PFSK-1 (cell line): ENCODE measurements at regions not wholly inside any gene's neighbourhood (a gene's known extent, or its start where the extent isn't known, plus 50 kb on each side); places are given as distances from the start of the nearest gene placed in this dataset.

Experiments
- FOXP2 ChIP-seq: optimal IDR thresholded peaks from 2 replicates; pipeline ENCODE3; 2011; ENCODE audit warnings: borderline replicate concordance, control low read depth, inconsistent platforms; ENCODE audit not compliant: insufficient read depth; ENCODE audit errors: extremely low read length, extremely low read depth
- POLR2AphosphoS5 ChIP-seq: IDR thresholded peaks from 2 replicates; pipeline ENCODE4 v1.6.1; 2012; ENCODE audit warnings: low read depth, mild to moderate bottlenecking, control low read depth, low read length, moderate library complexity
- REST ChIP-seq, 2 experiments: IDR thresholded peaks; 2 replicates each; pipeline versions ENCODE4 v1.6.1 to v1.8.0; 2011 to 2012; ENCODE audit warnings: low read depth in 2 of 2, low read length in 2 of 2, control low read depth in 1 of 2, inconsistent platforms in 1 of 2, mild to moderate bottlenecking in 1 of 2, moderate library complexity in 1 of 2; ENCODE audit not compliant: insufficient read depth in 1 of 2
- SIN3A ChIP-seq: IDR thresholded peaks from 2 replicates; pipeline ENCODE4 v1.6.1; 2012; ENCODE audit warnings: mild to moderate bottlenecking, low read length, moderate library complexity, borderline replicate concordance; ENCODE audit not compliant: insufficient read depth
- TAF1 ChIP-seq: IDR thresholded peaks from 2 replicates; pipeline ENCODE4 v1.6.1; 2012; ENCODE audit warnings: low read length, control low read depth, borderline replicate concordance; ENCODE audit not compliant: insufficient read depth

DNA sequence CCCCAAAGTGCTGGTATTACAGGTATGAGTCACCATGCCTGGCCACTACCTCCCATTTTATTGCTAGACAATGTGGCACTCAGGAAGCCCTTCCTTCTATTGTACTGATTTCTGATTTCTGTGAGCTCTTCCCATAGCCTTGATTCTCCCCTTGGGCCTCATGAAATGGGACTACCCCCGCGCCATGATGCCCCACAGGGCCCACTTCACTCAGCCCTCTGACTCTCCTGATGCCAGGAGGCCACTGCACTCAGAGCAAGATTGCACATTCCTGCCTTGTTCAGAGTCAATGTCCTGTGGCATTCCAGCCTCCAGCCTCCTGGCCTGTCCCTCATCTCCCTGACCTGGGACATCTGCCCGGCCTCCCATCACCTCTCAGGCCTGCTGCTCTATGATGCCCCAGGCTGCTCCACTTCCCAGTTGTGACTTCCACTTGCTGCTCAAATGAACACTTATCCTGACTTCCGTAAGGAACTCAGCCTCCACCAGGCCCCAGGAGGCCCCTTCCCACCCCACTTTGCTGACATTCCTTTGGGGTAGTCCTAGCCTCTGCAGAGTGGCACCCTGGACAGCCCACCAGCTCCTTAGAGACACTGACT, 66.6 kb upstream of the KSR1 start:
- TF ChIP-seq REST (IDR thresholded peaks at IDR 0.05; ENCODE audit: insufficient read depth in 1 of 2, low read depth in 2 of 2, low read length in 2 of 2) (no peak), TAF1 (no peak), FOXP2 (no peak), SIN3A (no peak), POLR2AphosphoS5 (no peak)

DNA sequence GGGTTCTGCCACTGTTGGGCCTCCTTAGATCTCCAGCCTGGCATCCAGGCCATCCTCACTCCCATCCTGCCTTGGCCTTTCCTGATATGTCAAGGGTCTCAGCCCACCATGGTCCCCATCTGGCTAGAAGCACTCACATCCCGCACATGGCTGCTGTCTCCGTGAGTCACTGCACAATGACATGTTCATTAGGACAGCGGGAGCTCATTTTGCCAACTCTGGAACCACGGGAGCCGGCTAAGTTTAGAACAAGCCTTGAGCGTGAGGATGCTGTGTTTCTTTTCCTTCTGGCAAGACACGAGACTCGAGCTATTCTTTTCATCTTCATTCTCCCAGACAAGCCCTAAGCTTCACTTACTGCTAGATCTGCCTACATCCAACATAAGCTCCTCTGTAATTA, 65.7 kb upstream of the KSR1 start:
- TF ChIP-seq TAF1 = no peak
- TF ChIP-seq SIN3A = no peak
- TF ChIP-seq POLR2AphosphoS5 = no peak
- no peak for TF ChIP-seq REST (IDR thresholded peaks at IDR 0.05; ENCODE audit: insufficient read depth in 1 of 2, low read depth in 2 of 2, low read length in 2 of 2)
- TF ChIP-seq FOXP2 = no peak

- TF ChIP-seq SIN3A (no peak), FOXP2 (no peak), POLR2AphosphoS5 (no peak), TAF1 (no peak), REST (IDR thresholded peaks at IDR 0.05; ENCODE audit: insufficient read depth in 1 of 2, low read depth in 2 of 2, low read length in 2 of 2) (no peak)
These were observed 64.8 kb upstream of the KSR1 start for GRCh38 chr17:27391427-27391826.

GRCh38 chr17:27396045-27396444, 60.2 kb upstream of the KSR1 start:
- TF ChIP-seq POLR2AphosphoS5 = no peak
- no peak for TF ChIP-seq SIN3A
- no peak for TF ChIP-seq TAF1
- no peak for TF ChIP-seq REST (IDR thresholded peaks at IDR 0.05; ENCODE audit: insufficient read depth in 1 of 2, low read depth in 2 of 2, low read length in 2 of 2)
- TF ChIP-seq FOXP2 = no peak

DNA sequence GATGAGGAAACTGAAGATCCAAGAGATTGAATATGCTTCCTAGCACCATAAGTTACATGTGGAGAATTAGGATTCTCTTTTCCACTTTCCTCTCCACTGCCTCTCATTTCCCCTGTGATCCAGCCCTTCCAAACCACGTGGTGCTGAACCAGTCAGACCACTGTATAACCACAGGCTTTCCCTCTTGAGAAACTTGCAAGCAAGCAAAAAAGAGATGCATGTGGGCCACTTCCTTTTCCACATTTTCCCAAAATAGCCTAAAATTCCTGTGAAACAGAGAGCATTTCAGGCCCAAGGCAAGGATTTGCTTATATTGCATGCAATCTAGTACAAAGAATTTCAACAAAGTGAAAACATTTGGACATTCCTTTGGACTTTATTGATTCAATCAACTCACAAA, 59.3 kb upstream of the KSR1 start:
- no peak for TF ChIP-seq FOXP2
- TF ChIP-seq TAF1 = no peak
- TF ChIP-seq REST (IDR thresholded peaks at IDR 0.05; ENCODE audit: insufficient read depth in 1 of 2, low read depth in 2 of 2, low read length in 2 of 2) = no peak
- TF ChIP-seq POLR2AphosphoS5 = no peak
- no peak for TF ChIP-seq SIN3A
